GM18517 (cell line): ENCODE measurements at regions not wholly inside any gene's neighbourhood (a gene's known extent, or its start where the extent isn't known, plus 50 kb on each side); places are given as distances from the start of the nearest gene placed in this dataset.

Experiments used
- ATAC-seq: cut with Tn5 transposase; IDR thresholded peaks from one replicate; pipeline ENCODE4 v1.9.1; 2021; ENCODE audit warnings: mild to moderate bottlenecking, moderate library complexity; ENCODE audit not compliant: unreplicated experiment

DNA sequence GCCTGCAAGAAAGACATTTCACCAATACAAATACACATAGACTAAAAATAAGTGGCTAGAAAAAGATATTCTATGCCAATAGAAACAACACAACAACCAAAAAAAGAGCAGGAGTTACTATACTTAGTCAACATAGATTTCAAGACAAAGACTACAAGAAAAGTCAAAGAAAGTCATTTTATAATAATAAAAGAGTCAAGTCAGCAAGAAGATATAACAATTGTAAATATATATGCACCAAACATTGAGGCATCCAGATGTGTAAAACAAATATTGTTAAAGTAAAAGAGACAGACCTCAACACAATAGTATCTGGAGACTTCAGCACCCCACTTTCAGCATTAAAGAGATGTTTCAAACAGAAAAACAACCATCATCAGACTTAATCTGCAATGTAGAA lies 104.6 kb downstream of the AMY1C start:
- no peak for ATAC-seq

DNA sequence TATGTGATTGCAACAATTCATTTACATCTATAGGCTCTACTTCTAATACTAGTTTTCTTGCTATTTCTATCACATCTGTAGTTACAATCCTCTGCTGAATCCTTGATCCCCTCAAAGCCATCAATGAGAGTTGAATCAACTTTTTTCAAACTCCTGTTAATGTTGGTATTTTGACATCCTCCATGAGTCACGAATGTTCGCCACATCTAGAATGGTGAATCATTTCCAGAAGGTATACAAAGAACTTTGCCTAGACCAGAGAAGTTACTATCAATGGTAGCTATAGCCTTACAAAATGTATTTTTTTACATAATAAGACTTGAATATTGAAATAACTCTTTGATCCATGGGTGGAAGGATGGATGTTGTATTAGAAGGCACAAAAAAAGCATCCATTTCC lies 110.0 kb downstream of the AMY1C start:
- no peak for ATAC-seq

DNA sequence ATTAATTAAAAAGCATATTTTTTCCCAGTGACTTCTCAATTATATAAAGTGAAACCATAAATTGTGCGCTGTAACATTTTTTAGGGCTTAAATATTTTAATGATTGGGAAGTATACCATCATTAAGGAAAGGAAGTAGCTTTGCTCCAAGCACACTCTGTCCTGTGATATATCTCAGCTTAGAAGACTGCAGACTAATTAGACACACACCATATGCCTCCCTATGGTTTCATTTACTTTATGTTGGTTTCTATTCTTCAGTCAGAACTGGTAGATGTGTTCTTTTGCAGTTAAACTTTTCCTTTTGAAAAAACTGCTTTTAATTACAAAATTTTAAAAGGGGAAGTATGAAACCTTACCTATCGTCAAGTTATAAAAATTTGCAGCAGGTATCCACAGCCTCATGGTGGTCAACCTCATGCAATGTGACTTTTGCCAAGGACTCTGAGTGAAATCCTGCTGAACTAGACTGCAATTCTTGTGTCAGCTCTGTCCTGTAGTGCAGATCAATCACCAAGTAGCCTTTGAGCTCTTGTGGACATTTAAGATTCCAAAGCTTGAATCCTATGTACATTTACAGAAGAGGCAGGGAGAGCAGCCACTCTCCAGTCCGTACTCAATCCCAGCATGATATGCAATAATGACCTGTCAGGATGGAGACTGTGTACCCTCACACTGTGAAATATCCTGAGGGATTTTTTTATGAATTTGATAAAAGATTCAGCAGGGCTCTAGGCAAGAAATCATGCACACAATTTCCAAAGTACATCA lies 149.1 kb downstream of the AMY1C start:
- no peak for ATAC-seq

DNA sequence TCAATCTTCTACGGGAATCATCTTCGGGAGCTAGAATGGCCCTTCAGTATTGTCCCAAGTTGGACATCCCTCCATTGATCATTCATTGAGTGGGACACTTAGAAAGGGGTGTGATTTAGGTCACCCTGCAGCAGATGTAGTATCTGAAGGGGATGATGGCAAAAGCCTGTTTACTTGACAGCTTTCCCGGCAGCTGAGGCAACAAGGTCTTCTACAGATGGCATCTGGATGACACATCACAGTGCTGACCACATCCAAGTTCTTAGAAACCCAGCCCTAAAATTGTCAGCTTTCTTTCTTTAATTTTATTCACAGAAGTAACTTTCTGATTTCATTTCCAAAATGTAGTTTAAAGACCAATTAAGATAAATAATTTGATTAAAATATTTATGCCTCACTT lies 150.3 kb downstream of the AMY1C start:
- no peak for ATAC-seq

DNA sequence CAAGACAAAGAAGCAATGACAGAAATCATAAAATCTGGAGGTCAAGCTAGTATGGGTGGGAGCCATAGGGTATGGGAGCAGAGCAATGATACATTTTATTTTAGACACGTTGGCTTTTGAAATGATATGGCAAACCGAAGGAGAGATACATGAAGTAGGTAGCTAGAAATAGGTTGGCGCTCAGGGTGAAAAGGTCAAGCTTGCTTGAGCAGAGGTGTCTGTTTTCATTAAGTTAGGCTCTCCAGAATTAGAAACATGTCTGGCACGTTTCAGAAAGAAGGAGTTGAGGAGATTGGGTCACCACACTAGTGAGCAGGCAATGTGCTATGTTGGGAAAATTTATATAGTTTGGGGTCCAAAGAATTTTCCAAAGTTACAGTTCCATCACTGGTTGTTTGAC lies 151.4 kb downstream of the AMY1C start:
- no peak for ATAC-seq

GRCh38 chr1:103905363-103905762 lies 155.7 kb downstream of the AMY1C start:
- no peak for ATAC-seq

- ATAC-seq, result no peak
Measured at GRCh38 chr1:103911450-103911849, 161.8 kb downstream of the AMY1C start.

- no peak for ATAC-seq
Measured at GRCh38 chr1:103917795-103918194, 168.1 kb downstream of the AMY1C start.

GRCh38 chr1:103931891-103932290 lies 182.2 kb downstream of the AMY1C start:
- ATAC-seq, result no peak

DNA sequence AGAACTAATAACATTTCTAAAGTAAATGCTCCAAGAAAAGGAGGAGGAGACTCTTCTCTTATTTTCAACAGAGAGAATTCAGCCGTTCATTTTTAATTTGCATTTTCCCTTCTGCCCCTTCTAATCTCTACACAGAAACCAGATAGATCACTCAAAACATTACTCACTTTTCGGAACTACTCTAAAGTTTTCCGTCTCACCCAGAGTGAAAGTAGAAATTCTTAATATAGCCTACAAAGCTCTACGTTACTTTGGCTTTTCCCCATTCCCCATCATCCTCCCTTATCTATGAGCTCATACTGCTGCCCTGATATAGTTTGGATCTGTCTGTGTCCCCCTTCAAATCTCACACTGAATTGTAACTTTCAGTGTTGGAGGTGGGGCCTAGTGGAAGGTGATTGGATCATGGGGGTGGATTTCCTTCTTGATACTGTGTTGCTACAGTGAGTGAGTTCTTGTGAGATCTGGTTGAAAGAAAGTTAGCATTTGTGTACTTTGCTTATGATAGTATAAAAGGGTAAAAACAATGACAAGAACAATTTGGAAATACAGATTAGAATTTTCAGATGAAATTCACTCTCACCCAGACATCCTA lies 188.2 kb downstream of the AMY1C start:
- ATAC-seq, result no peak

GRCh38 chr1:103941086-103941485 lies 191.4 kb downstream of the AMY1C start:
- ATAC-seq, result no peak

DNA sequence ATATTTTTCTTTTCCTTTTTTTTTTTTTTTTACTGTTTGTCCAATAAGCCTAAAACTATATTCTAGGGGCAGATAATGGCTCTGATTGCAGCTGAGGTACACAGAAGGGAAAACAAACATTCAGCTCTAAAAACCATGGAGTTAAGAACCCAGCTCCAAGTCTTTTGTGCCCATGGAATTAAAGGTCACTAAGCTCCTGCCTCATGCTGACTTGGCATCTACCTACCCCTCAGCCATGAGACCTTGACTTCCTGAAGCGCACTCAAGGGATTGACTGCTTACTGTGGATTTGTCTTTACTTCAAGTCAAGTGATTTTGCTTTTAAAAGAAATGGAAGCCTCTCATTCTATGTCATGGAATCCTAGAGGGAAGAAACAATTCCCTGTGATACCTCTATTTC lies 192.3 kb downstream of the AMY1C start:
- ATAC-seq, result no peak

- no peak for ATAC-seq
Measured at GRCh38 chr1:103945774-103946173, 196.1 kb downstream of the AMY1C start.

DNA sequence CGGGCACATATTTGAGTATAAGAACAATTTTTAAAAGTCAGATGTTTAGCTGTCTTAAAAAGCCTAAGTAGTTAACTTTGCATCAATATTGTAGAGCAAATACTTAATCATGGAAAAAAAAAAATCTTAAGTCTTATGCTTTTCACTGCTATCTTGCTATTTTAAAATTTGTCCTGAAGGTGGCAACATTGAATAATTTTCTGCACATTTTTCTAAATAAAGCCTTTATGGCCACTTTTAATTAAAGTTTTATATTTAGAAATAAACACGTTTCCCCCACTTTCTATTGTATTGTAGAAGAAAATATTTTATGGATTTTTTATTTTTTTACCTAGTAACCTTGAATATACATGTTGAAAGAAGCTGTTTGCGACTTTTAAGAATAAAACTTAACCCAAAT lies 198.8 kb downstream of the AMY1C start:
- no peak for ATAC-seq

GRCh38 chr1:103949779-103950178 lies 200.1 kb downstream of the AMY1C start:
- no peak for ATAC-seq

DNA sequence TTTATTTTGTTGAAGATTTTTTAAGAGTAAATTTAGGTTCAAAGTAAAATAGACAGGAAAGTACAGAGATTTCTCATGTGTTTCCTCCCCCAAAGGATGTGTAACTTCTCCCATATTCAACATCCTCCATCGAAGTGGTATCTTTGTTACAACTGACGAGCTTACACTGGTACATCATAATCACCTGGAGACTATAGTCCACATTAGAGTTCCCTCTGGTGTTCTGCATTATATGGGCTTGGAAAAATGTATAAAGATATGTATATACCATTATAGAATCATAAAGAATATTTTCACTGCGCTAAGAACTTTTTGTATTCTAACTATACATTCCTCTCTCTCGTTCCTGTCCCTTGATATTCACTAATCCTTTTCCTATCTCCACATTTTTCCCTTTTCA lies 203.7 kb downstream of the AMY1C start:
- no peak for ATAC-seq

DNA sequence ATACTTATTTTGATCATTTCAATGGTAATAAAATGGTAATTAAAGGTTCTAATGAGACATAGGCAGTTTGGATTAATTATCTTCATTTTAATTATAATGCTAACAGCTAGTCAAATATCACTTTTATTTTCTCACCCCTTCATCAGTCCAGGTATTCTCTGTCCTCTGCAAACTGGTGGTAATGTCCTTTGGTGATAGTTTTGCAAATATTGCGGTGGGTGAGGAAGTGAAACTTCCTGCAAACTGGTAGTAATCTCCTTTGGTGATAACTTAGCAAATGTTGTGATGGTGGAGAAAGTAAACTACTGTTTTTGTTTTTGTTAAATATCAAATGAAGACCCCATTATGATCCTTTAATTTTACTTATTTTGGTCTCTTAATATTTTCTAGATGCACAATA lies 209.0 kb downstream of the AMY1C start:
- peak; percentile 61 for ATAC-seq

- ATAC-seq, result no peak
Measured at GRCh38 chr1:103959565-103959964, 209.9 kb downstream of the AMY1C start.

- ATAC-seq, result no peak
Measured at GRCh38 chr1:103960045-103960444, 210.3 kb downstream of the AMY1C start.

- no peak for ATAC-seq
Measured at GRCh38 chr1:103960710-103961109, 211.0 kb downstream of the AMY1C start.

GRCh38 chr1:103986792-103987191 lies 237.1 kb downstream of the AMY1C start:
- ATAC-seq, result no peak

GRCh38 chr1:103997631-103998030 lies 247.9 kb downstream of the AMY1C start:
- no peak for ATAC-seq
